ENCODE measurements at regions not wholly inside any gene's neighbourhood (a gene's known extent, or its start where the extent isn't known, plus 50 kb on each side); places are given as distances from the start of the nearest gene placed in this dataset.
"Not testable (repeated sequence)": the region's sequence is repeated elsewhere in the genome, so short reads cannot be mapped to it uniquely, and the experiment has no call there.

- DNase-seq (ENCODE audit: low read depth in 2 of 2), result no peak
These were observed 332.6 kb downstream of the AEBP2 start for GRCh38 chr12:19771858-19772257.

- no peak for DNase-seq (ENCODE audit: low read depth in 2 of 2)
These were observed 333.5 kb downstream of the AEBP2 start for GRCh38 chr12:19772776-19773175.

GRCh38 chr12:19775241-19775640 is 335.9 kb downstream of the AEBP2 start:
- DNase-seq (ENCODE audit: low read depth in 2 of 2), result no peak

GRCh38 chr12:19775976-19776375 is 336.7 kb downstream of the AEBP2 start:
- not testable (repeated sequence) for DNase-seq (ENCODE audit: low read depth in 2 of 2)

GRCh38 chr12:19778172-19778571 is 338.9 kb downstream of the AEBP2 start:
- no peak for DNase-seq (ENCODE audit: low read depth in 2 of 2)

- DNase-seq (ENCODE audit: low read depth in 2 of 2), result no peak
These were observed 339.5 kb downstream of the AEBP2 start for GRCh38 chr12:19778797-19779196.

- DNase-seq (ENCODE audit: low read depth in 2 of 2), result no peak
These were observed 340.2 kb downstream of the AEBP2 start for GRCh38 chr12:19779395-19780056.

GRCh38 chr12:19780460-19780859 is 341.2 kb downstream of the AEBP2 start:
- DNase-seq (ENCODE audit: low read depth in 2 of 2), result no peak

- DNase-seq (ENCODE audit: low read depth in 2 of 2), result no peak
These were observed 344.5 kb downstream of the AEBP2 start for GRCh38 chr12:19783547-19784444.

- DNase-seq (ENCODE audit: low read depth in 2 of 2), result no peak
These were observed 352.7 kb downstream of the AEBP2 start for GRCh38 chr12:19792028-19792427.

- no peak for DNase-seq (ENCODE audit: low read depth in 2 of 2)
These were observed 354.8 kb downstream of the AEBP2 start for GRCh38 chr12:19794116-19794515.

GRCh38 chr12:19799216-19799615 is 359.9 kb downstream of the AEBP2 start:
- DNase-seq (ENCODE audit: low read depth in 2 of 2), result no peak

GRCh38 chr12:19799895-19800602 is 360.8 kb downstream of the AEBP2 start:
- DNase-seq (ENCODE audit: low read depth in 2 of 2), result no peak

GRCh38 chr12:19800884-19801283 is 361.6 kb downstream of the AEBP2 start:
- DNase-seq (ENCODE audit: low read depth in 2 of 2), result no peak

GRCh38 chr12:19801941-19802340 is 362.6 kb downstream of the AEBP2 start:
- DNase-seq (ENCODE audit: low read depth in 2 of 2), result no peak

GRCh38 chr12:19802915-19803314 is 363.6 kb downstream of the AEBP2 start:
- DNase-seq (ENCODE audit: low read depth in 2 of 2), result no peak

GRCh38 chr12:19804737-19805136 is 365.4 kb downstream of the AEBP2 start:
- no peak for DNase-seq (ENCODE audit: low read depth in 2 of 2)

- DNase-seq (ENCODE audit: low read depth in 2 of 2), result no peak
These were observed 369.1 kb downstream of the AEBP2 start for GRCh38 chr12:19808371-19808770.

- no peak for DNase-seq (ENCODE audit: low read depth in 2 of 2)
These were observed 370.9 kb downstream of the AEBP2 start for GRCh38 chr12:19810213-19810612.

GRCh38 chr12:19811922-19812321 is 372.6 kb downstream of the AEBP2 start:
- no peak for DNase-seq (ENCODE audit: low read depth in 2 of 2)

- no peak for DNase-seq (ENCODE audit: low read depth in 2 of 2)
These were observed 379.9 kb downstream of the AEBP2 start for GRCh38 chr12:19819231-19819630.

- DNase-seq (ENCODE audit: low read depth in 2 of 2), result no peak
These were observed 383.2 kb downstream of the AEBP2 start for GRCh38 chr12:19822476-19822875.

Measured in stimulated activated CD8-positive, alpha-beta memory T cell treated with anti-CD3 and anti-CD28 coated beads, Interleukin-15, amount 100 ng/mL, for 48 hours (primary cell).